GM21825 (cell line): ENCODE measurements at regions not wholly inside any gene's neighbourhood (a gene's known extent, or its start where the extent isn't known, plus 50 kb on each side); places are given as distances from the start of the nearest gene placed in this dataset.

Experiments used
- ATAC-seq: cut with Tn5 transposase; IDR thresholded peaks from one replicate; pipeline ENCODE4 v1.9.1; 2021; ENCODE audit warnings: mild to moderate bottlenecking, moderate library complexity; ENCODE audit not compliant: unreplicated experiment

DNA sequence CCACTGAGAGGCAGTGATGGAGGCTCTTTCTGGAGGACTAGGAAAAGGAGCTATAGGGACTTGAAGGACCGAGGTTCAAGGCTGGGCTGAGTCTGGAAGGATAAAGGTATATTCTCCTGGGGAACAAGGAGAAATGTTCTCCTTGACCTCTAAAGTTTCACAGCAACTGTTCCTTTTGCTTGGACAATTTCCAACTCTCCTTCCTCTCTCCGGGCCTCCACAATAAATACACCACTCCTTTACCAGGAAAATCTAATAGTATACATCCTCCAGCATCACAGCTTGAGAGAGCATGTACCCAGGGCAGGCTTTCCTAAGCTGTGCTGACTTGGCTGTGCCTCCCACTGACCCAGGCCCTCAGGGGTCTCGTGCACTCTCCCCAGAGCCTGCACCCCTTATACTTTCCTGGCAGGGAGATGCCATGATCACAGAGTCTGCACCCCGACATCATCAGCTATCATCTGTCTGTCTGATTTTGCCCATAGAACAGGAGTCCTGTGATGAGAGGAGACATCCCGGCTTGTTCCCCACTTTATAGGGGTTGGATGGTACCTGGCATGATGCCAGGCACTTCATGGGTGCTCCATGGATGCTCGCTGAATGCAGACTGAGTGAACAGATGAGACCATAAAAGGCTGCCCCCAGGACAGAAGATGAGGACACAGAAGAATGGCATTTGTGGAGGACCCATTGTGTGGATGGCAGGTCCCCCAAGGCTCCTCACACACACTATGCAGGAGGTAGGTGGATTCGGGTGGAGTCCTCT lies 582.6 kb upstream of the CDH5 start:
- no peak for ATAC-seq

DNA sequence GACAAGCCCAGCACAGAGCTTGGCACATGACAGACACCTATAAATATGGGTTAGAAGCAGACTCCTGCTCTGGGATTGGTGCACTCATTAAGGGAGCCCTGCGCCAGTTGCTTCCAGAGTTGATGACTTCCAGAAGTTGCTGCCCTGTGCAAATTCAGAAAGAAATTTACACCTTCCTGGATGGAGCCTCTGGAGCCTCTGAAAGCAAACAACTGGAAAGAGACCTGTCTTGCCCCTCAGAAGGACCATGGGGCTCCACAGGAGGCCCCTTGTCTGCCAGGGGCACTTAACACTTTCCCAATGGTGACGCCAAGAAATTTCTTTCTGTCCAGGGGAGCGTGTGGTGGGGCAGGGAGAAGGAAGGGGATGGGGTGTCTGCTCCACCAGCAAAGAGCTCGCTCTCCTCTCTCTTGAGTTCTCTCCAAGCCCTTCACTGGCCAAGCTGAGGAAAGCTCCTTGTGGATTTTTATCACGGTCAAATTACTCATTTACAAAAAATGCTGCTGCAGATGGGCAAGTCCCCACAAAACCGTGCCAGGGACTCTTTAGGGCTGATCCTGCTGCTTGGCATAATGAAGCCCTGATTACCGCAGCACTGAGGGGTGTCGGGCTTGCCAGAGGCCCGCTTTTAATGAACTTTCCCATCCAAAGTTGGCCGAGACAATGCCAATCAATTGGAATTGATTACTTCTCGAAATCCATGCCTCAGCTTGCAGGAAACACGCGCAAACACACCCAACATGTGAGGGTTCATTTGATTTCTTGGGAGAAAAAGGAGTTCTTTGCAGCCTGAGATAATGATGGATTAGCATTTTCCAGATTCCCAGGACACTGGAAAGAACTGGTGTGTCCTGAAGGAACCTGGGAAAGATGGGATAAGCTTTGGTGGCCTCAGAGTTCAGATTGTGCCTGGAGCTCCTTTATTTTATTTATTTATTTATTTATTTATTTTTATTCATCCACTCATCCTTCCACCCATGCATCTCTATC lies 583.6 kb upstream of the CDH5 start:
- ATAC-seq, result no peak

DNA sequence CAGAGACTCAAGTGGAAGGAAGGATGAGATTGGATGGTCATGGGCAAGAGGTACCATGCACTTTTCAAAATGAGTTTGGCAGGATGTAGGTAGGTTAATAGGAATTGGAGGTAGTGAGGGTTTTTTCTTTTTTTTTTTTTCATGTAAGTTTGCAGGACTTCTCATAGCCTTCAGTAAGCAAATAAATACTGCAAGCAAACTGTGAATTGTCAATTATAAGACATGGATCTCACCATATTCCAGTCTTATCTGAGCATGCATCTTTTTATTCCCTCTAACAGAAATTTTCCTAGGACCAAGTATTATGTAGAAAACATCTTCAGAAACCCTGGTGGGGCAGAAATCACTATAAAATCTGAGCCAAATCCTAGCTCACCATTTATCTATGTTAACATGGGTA lies 584.6 kb upstream of the CDH5 start:
- ATAC-seq, result no peak

DNA sequence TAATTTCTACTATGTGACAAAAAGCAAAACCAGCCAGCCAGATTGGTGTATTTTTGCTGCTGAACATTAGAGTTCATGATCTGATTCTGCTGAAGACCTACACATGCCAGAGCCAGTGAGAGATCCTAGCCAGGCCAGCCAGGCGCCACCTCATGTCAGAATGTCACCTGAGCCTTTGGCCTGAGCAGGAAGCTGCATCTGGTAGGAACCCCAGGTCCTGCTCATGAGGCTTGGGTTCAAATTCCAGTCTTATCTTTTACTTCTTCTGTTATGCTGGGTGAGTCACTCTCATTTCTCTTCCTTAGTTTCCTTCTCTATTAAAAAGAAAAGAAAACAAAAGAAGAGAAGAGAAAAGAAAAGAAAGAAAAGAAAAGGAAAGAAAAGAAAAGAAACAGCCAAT lies 585.1 kb upstream of the CDH5 start:
- ATAC-seq, result no peak

DNA sequence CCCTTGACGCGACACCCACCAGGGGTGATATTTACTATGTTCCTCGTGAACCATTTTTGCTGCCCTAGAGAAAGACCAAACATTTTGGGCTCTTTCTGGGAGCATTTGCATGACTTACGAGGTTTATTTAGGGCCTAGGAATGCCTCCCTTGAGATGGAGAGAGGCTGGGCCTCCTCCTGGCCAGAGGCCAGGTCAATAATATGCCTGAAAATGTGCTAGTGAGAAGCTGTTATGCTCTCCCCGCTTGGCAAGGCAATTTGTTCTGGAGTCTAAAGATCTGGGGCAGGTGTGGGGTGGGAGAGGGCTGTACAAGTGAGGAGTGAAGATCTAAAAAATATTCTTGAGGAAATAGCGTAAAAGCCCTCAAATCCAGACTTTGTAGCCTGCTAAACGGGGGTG lies 587.3 kb upstream of the CDH5 start:
- ATAC-seq, result no peak

DNA sequence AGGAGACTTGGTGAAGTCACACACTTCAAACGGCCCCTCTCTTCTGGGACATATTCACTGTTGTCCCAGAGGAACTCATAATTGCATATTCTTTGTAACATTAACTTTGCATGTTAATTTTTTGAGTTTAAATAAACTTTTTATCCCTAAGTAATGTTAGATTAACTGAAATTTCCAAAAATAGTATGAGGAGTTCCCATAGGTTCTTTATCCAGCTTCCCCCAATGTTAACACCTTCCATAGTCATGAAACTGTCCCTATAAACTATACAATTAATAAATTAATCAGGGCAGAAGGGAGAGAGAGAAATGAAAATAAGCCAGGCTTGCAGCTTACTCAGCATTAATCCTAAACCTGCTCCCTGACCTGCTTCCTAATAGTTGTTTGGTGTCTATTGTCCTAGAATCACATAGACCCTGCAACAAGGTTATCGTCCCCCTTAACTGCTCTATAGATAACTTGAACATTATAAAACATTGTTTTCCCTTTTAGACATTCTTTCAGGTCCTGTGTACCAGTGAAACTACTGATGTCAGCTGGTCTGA lies 589.8 kb upstream of the CDH5 start:
- no peak for ATAC-seq

DNA sequence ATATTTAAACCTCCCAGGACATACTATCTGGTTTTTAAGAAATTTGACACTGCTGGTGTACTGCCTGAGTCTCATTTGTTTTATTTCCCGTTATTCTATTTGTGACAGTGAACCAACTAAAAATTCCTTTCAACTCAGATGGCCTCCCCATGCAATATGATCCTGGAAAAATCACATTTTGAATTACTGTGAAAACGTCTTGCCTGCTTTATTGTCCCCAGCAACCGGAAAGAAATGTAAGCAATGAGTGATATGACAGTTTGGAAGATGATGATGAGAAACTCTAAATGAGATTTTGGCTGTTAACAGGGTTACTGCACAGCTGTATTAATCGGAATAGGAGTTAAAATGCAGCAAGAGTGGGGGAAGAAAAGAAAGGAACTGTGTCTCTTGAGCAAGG lies 590.7 kb upstream of the CDH5 start:
- no peak for ATAC-seq

DNA sequence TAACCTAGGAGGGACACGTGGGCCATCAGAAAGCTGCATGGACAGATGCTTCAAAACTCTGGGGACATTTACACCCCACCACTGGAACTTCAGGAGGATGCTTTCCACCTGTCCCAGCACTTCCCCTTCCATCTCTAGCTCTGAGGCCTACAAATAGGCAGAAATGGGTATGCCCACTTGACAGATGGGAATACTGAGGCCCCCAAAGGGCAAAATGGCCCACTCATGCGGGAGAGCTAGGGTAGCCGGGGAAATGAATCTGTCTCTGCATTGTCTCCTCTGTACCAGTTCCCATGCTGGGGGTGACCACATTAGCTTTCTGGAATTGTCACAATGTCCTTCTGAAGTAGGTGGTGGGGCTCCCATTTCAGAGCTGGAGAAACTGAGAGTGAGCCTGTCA lies 592.1 kb upstream of the CDH5 start:
- ATAC-seq, result no peak

DNA sequence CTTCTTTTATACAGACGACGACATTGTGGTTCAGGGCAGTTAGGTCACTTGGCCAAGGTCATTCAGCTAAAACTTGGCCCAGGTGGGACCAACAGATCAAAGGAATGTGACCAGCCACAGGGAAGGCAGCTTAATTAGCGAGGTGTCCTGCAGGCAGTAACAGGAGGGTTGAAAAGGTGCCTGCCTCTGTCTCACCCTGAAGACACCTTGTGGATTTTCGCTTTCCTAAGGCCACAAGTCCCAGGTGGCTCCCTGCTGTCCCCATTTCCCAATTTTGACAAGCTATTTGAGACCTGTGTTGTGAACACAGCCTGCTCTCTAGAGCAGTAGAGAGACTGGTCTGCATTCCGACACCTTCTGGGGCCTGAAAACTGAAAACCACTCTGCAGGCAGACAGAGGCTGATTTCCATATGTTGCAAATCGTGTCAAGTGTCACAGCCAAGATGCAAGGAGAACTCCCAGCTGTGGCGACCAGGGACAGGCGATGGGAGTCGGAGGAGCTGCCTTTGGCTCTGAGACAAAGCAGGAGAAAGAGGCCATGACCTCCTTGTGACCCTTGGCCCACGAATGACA lies 593.1 kb upstream of the CDH5 start:
- no peak for ATAC-seq

DNA sequence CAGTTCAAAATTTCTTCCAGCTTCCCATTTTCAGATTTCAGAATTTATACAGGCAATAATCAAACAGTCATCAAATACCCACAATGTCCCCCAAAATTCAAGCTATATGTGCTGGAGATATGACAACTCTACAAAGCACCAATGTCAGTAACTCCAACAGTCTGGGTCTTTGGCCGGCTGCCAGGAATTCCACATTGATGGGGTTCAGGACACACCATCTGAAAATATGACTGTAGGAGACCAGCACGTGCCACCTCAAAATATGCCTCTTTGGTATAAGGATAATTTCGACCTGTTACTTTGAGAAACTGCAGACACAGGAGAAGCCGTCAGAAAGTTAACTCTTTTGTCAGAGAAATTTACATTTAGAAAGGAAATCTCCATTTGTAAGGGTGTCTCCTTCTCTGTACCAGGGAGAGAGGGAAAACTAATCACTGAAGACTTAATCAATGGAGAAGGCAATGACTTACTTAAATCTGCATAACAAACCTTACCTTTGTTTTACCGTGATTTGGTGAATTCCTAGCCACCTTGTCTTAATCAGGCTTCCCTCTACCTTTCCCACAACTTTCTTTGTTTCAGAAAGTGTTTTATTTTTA lies 594.3 kb upstream of the CDH5 start:
- no peak for ATAC-seq

DNA sequence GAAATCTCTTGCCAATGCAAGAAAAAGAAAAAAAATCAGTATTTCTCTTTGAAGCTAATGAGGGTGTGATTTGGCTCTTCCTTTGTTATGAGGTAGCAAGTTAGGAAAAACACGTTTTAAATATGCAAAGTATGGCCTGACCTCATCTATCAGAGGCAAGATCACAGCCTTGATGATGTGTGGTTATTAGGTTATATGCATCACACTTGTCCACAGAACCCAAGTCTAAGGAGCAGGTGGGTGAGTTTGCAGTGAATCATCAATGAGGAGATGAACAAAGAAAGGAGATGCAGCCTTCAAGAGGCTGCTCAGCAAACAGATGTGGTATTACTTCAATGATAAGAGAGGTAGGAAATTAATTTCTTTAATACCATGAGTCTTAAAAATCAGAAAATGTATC lies 594.8 kb upstream of the CDH5 start:
- no peak for ATAC-seq

DNA sequence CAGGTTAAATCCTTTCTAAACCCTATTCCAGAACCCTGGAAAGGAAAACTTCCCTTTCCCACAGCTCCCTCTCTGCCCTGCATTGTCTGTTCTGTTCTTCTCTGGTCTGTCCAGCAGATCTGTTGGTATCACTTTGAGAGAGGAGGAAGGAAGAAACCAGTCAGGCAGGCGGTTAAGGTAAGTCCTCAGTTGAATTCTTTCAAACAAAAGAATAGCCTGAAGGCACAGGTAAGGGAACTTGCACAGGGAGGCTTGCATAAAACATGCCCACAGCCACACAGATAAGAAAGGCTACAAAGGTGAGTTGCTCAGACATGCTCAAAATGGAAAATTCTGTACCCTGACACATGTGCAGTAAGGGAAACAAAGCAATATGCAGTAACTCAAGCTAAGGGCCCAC lies 595.7 kb upstream of the CDH5 start:
- ATAC-seq, result no peak

DNA sequence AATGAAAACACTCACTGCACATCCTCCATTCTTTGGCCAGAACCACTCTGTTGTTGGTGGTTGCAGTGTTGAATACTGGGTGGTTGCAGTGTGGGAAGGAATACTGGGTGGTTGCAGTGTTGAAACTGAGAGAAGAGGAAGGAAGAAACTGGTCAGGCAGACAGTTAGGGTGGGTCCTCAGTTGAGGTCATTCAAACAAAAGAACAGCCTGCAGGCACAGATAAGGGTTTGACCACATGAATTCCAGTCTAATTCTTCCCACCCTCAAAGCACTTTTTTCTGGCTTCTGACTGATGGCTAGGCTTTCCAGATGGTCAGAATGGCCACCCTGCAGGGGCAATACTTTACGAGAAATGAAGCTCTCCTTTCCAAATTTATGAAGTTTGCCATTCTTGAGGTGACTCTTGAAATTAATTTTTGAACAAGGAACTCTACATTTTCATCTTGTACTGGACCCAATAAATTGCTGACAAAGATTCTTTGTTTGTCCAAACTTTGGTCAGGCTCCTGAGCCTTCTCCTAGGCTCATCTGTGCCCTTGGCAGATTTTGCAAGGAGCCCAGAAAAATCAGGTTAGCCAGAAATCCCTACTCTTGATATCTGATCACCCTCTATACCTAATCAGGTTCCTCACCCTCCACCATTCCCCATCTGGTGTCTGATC lies 596.6 kb upstream of the CDH5 start:
- ATAC-seq, result no peak

DNA sequence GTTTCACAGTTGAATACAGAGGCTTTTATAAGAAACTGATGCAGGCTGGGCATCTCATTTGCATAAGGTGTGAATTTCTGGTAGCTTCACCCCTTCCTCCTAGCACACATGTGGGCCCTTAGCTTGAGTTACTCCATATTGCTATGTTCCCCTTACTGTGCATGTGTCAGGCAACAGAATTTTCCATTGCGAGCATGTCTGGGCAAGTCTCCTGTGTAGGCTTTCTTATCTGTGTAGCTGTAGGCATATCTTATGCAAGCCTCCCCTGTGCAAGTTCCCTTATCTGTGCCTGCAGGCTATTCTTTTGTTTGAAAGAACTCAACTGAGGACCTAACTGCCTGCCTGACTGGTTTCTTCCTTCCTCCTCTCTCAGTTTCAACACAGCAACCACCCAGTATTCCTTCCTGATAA lies 597.4 kb upstream of the CDH5 start:
- ATAC-seq, result no peak

DNA sequence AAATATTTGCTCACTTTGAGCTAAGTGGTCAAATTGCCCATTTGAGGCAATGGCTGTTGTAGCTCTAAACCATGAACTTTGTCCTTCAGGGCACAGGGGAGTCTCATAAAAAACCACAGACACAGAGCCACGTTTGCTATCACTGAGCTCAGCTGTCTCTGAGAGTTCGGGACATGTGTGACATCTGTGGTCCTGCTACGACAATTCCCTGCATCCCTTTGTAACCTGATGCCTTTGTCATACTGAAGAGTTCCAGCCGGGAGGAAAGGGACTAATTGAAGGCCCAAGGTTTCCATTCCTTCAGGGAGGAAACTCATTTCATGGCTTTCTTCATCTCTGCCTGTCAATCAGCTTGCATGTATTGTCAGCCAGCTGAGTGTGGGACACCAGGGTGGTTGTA lies 599.4 kb upstream of the CDH5 start:
- no peak for ATAC-seq

DNA sequence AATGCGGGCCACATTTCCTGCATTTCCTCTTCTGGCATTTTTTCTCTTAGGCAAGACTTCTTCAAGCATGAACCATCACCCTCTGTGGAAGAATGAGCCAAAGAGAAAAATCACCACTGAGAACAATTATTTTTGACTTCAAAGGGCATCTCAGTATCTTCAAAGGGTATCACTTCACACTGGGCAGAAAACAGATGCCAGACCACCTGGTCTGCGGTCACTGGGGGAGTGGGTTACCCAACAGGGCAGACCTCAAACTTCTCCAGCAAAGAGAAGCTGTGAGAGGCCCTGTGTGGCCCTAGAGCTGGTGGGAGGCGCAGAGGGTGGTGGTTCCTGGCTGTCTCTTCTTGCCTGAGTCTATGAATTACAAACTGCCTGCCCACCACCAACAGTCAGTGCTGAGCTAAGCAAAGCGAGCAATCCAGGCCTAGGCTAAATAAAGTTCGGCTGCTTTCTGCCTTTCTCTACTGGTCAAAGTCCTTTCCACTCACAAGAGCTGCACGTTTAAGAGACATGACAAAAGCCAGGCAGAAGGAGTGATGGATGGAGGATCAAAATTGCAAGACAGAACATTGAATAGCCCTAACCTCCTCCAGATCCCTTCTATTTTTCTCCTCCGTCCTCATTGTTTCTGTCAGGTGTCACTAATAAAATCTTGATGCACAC lies 602.7 kb upstream of the CDH5 start:
- ATAC-seq, result no peak

DNA sequence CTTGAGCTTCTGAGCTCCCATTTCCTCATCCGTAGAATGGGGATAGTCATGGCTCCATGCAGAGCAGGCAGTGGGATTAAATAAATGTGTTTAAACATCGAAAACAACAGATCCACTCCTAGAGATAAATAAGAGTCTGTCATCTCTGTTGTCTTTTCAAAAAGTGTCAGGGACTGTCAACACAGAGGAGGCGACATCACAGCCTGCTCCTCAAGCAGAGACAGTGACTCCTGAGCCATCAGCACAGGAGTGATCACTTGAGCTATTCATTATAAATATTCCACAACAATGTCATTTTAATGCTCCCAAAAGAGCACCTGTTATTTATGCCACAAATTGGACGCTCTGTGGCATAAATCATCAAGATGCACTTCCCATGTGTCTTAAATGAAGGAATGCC lies 605.6 kb upstream of the CDH5 start:
- ATAC-seq, result no peak

DNA sequence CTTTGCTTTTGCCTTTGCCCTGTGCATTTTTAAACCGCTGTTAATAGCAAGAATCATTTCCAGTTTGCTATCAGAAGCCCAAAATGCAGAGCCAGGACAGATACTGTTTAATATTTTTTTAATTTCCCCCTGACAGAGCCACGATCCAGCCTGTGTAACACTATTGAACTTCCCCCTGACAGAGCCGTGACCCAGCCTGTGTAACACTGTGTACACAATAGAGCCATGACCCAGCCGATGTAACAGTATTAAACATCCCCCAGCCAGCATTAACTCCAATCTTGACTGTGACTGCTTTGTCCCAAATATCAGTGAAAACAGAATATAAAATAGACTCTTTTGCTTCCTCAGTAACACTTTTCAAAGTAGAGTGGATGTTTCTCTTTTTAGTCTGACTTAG lies 607.9 kb upstream of the CDH5 start:
- no peak for ATAC-seq

DNA sequence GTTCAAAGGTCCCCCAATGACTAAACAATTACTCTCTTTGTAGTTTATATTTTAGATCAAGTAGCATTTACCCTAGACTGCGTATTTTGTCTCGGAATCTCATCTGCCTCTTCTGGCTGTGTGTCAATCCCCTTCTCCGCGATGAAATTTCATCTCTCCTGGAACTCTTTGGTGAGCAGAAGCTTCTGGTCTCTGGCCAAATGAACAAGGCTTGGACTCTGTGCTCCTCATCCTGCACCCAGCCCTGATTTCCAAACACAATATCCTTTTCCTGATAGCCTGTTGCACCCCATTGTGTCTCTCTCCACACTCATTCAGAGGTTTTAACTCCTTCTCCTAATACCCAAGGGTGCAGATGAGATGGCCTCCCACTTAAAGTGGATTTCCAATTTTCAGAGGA lies 609.4 kb upstream of the CDH5 start:
- no peak for ATAC-seq

DNA sequence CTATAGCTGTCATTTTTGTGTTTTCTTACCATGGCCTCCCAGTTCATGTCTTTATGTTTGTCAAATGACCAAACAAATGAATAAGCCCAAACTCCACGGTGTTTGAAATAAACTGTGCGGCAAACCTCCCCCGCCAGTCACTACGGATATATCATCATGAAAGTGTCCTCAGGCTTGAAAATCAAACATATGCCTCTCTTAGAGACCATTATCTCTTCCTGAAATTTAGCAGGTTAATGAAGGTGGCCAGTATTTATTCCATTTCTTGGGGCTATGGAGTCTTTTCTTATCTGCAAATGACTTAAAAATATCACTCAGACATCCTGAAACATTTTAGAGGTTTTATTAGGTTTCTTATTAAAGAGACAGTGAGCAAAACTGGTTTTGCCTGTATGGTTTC lies 610.3 kb upstream of the CDH5 start:
- ATAC-seq, result no peak
